Epithelial cell of proximal tubule (primary cell): ENCODE measurements at regions not wholly inside any gene's neighbourhood (a gene's known extent, or its start where the extent isn't known, plus 50 kb on each side); places are given as distances from the start of the nearest gene placed in this dataset.

ENCODE experiments used
- DNase-seq: peaks from one replicate; pipeline ENCODE4 v3.0.0-alpha.2; 2011; ENCODE audit warnings: low read depth
- H3K4me3 ChIP-seq: 2 replicates; pipeline ENCODE4 v1.5.1; 2011; ENCODE audit warnings: low read depth, mild to moderate bottlenecking, low read length
- CTCF ChIP-seq: conservative IDR thresholded peaks from 2 replicates; pipeline ENCODE4 v1.5.1; 2012; ENCODE audit warnings: low read depth, mild to moderate bottlenecking, low read length

DNA sequence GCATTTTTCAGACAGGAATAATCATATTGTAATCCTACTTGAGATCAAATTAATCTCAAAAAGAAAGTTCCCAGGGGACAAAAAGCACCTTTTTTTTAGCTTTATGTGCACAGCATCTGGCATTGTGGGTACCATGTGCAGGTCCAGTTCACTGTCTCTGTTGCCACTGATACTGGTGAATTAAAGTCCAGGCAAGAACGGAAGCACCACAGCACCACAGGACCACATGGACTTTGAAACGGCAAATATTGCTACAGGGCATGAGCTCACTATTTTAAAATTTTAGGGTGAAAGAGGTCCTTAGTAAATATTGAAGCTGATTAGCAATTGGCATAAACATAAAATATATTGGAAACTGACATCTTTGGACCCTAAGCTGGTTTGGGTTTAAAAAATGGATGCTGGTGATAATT lies 709.0 kb downstream of the EPM2A start:
- no peak overlapping the region for H3K4me3 ChIP-seq
- no peak for TF ChIP-seq CTCF
- DNase-seq = no peak

GRCh38 chr6:145028144-145028818 lies 707.0 kb downstream of the EPM2A start:
- no peak overlapping the region for H3K4me3 ChIP-seq
- TF ChIP-seq CTCF = peak; percentile 70
- DNase-seq = no peak

DNA sequence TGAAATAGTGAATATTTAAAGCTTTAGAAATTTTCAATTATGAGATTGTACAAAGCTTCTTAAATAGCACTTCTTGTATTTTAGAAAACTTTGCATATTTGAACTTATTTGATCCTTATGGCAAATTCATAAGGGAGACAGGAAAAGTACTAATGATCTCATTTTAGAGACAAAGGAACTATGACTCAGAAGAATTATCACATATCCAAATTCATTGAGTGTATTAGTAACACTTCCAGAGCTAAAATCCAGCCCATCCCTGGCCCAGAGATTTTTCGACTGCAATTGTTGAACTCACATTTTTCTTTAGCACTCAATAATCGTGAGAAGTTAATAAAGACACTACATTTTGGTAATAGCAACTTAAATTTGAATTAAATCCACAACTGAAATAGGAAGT lies 704.3 kb downstream of the EPM2A start:
- H3K4me3 ChIP-seq = no peak overlapping the region
- TF ChIP-seq CTCF = no peak
- DNase-seq = no peak

DNA sequence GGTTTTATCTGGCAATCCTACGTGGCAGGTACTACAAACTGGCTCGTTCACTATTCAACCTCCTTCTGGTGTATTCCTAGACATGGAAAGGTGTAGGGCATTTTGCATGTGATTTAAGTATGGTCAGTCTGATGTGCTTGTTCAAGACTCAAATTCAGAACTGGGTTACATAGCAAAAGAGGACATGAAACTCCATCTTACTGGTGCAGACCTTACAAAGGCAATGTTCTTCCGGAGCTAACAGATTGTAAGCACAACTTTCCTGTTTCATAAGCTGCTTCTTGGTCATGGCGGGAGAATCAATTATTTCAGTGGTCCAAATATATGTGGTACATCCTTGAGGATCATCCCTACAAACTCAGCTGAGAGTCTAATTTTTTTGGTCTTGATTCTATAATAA lies 703.4 kb downstream of the EPM2A start:
- no peak for DNase-seq
- H3K4me3 ChIP-seq = no peak overlapping the region
- no peak for TF ChIP-seq CTCF

DNA sequence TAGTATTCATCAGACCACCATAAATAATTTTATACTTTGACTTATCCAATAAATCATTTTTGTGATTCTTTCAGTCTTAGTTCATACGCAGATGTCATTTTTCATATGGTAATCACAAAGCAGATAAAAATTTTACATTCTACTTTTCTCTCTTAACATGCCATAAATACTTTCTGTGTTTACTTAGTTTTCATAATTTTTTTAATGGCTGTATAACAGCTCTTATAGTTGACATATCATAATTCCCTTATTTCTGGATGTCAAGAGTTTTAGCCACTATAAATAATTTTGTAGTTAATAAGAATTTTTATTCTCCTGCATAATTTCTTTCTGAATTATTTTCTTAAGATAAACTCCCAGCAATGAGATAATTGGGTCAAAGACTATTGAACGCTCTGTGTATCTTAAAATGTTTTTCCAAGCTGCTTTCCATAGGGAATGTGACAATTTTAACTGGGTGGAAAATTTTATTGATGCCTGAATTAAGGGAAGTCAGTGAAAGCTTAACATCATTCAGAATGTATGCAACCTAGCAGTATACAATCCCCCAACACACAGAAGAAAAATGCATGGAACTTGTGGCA lies 702.7 kb downstream of the EPM2A start:
- no peak overlapping the region for H3K4me3 ChIP-seq
- DNase-seq = no peak
- TF ChIP-seq CTCF = no peak

DNA sequence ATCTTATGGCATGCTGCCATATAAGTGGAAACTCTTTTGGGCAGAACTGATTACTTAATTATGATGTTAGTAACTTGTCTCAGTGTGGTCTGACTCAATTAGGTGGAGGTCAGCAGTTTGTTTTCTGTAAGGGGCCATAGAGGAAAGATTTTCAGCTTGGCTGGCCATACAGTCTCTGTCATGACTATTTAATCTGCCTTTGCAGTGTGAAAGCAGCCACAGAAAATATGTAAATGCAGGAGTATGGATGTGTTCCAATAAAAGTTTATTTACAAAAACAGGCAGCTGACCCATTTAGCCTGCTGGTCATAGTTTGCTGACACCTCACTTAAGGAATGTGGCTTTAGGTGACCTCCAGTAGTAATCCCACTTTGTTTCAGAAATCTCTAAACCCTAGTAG lies 700.7 kb downstream of the EPM2A start:
- no peak overlapping the region for H3K4me3 ChIP-seq
- peak; percentile 48 for DNase-seq
- TF ChIP-seq CTCF = no peak

DNA sequence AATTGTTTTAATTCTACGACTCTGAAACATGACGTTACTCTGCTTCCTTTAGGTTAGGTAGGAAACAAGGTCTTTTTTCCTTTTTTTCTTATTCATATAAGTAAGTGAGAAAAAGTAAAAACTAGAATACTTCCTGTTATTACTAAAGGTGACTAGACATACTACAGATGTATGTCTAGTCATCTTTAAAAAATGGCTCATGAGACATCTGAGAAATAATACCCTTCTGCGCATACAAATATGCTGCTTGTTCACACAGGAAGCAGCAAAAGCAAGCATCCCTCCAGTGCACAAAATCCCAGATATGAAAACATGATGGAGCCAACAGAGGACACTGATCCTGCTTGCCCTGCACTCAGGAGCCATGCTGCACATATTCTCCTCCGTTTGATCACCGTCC lies 699.1 kb downstream of the EPM2A start:
- no peak for DNase-seq
- no peak overlapping the region for H3K4me3 ChIP-seq
- no peak for TF ChIP-seq CTCF
